HG03196 (cell line): ENCODE measurements at regions not wholly inside any gene's neighbourhood (a gene's known extent, or its start where the extent isn't known, plus 50 kb on each side); places are given as distances from the start of the nearest gene placed in this dataset.
"Not testable (repeated sequence)": the region's sequence is repeated elsewhere in the genome, so short reads cannot be mapped to it uniquely, and the experiment has no call there.

Experiments
- ATAC-seq: cut with Tn5 transposase; IDR thresholded peaks from one replicate; pipeline ENCODE4 v1.9.1; 2021; ENCODE audit not compliant: unreplicated experiment

DNA sequence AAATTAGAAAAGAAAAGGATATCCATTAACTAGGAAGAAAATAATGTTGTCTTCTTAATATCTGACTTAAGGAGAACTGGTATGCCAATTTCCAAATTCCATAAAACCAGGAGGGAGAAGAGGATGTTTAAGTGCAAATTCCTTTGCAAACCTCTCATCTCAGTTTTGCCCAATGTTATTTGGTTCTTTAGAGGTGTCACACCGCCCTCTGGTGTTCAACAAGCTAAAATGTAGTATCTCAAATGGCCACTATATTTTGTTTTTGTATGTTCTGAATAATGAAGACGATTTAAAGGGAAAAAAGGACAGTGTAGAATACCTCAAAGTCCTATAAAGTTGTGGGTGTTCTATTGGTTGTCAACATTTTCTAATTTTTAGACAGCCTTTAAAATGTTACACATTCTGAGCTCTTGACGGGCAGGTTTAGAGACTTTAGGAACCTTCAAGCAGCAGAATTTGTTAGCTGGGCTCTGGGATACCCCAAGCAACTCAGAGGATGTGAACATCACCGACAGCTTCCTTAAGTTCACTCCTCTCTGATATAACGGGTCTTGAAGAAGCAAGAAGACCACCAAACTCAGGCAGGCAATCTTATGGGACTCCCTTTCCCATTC, 458.3 kb downstream of the MFSD1 start:
- ATAC-seq = no peak

DNA sequence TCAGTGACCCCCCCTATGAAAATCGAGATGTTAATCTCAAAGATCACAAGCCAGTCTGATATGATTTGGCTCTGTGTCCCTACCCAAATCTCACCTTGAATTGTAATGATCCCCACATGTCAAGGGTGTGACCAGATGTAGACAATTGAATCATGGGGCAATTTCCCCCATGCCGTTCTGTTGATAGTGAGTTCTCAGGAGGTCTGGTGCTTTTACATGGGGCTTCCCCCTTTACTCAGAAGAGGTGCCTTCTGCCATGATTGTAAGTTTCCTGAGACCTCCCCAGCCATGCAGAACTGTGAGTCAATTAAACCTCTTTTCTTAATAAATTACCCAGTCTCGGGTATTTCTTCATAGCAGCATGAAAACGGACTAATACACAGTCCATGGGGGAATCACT, 459.5 kb downstream of the MFSD1 start:
- ATAC-seq = not testable (repeated sequence)

DNA sequence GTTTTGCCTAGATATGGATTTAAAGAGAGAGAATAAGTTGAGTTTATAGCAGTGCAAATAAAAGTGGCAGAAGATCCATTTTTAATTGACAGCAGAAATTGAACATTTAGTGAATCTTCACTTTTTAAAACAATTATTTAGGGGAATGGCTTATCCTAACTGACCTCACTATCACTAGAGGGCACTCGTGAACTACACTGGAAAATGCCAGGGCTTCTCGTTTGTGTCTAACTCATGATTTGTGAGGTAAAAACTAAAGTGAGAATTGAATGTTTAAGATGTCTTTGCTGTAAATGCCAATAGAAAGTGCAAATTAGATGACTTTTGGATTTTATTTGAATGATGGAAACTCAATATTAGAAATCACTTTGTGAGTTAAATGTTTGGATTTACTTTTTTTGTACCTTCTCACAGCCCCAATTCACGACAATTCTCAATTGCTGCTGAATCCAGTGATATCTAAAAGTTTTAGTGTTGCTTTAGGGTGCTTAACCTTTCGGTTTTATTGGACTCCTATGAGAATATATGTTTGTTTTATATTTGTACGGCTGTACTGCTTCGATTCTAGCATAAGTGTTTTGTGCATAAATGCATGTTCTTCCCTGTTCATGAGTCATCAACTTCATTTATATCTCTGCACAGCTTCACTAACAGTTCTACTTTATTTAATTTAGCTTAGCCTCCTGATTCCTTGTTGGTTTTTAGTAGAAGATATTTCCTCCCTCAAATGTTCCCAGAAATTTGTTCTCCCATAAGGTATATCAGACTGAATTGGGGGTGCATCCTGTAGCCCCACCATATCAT, 462.1 kb downstream of the MFSD1 start:
- ATAC-seq = no peak

DNA sequence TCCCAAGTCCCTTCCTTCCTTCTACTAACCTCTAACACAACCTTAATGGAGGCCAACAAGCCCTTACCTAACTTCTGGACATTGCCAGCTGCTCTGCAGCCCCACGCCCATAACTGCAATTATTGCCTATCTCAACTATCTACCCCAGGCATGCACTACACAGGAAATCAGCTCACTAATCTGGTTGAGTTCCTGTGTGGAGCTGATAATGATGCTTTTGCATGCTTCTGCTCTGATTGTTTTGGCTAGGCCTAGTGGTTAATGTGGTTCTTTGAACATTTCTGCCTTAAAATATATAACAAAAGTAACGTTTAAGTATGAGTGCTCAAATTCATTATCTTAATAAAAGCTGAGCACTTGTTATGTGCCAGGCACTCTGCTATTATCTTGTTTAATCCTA, 463.9 kb downstream of the MFSD1 start:
- no peak for ATAC-seq

DNA sequence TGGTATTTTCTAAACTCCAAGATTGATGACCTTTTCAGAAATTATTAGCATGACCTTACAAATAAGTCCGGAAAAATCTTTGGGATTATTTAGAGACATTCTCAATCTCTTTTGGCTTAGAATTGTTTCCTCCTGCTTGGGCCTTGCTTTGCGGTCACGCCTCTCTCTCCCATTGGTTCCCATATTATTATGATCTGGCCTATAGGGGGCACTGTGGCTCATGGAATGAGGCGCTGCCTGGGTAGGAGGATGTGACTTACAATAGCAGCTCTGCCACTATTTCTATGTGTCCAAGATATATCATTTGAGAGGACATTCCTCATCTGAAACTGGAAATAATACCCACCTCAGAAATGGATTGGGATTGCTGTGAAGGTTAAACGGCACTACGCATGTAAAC, 464.9 kb downstream of the MFSD1 start:
- ATAC-seq = peak; percentile 51

DNA sequence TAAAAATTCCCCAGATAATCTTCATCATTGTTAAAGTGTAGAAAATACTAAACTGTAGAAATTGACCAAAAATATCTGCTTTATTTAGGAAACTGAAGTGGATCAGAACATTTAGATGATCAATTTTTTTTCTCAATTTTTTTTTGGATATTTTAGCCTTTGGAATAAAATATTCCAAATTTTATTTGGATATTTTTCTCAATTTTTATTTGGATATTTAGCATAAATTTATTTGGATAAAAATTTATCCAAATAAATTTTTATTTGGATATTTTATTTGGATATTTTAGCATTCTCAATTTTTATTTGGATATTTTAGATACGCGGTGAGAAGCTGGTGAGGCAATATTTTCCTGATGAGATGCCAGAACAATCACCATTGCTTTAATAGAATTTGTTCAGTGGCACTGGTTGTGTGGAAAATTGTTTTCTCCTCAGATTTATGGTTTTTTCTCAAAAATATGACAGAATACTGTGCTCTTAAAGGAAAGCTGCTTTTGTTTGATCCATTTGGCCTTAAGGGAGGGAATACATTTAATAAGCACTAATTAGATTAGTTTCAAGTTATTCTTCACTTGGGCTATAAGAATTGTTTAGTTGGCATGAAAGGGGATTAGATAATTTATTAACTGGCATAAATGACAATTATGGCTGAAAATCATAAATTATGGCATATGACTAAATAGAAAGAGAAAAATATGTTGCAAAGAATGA, 470.1 kb downstream of the MFSD1 start:
- no peak for ATAC-seq

DNA sequence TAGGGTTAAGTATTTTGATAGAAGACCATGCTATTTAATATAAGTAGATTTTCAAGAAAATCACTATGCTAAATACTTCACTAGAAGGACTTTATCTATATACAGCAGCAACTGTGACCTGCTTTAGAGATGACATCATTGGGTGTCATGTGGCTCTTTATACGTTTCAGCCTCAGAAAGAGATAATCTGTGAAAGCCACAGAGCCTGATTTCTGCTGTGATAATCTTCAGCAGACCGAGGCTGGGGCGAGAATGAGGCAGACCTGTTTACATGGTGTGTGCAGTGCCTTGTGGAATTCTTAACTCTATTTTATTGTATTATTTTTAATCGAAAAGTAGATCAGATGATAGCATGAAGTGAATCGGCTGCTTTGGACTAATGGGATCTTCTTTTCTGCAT, 471.2 kb downstream of the MFSD1 start:
- ATAC-seq = no peak

DNA sequence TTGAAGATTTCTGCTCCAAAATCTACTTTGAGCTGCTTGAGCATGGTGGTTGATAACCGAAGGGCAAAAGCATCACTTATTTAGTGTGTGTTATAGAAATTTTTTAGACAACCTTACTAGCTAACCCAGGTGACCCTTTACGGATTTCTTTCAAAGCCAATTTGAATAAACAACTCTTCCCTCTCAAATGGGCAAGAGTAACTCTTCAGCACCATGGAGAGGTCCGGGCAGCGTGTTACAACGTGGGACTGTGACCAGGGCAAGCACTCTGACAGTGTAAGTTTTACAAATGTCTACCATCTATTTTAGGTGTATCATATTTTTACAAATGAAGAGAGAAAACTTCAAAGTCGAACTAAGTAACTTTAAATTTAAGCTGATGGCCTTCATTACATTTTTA, 471.8 kb downstream of the MFSD1 start:
- ATAC-seq = no peak

DNA sequence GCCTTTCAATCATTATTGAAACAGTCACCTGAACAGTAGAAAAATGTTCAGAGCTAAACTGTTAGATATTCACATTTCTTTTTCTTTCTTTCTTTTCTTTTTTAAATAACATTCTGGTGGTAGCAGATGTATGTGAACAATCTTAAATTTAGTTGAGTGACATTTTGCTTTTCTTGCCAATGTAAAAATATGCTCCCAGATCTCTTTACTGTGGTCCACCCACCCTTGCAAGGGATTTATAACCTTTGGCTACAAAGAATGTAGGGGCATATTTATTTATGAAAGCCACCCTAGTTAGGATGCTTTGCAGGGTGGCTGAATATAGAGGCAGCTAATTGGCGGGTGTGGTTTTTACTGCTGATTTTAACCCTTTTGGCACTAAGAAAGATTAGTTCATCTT, 473.9 kb downstream of the MFSD1 start:
- no peak for ATAC-seq

DNA sequence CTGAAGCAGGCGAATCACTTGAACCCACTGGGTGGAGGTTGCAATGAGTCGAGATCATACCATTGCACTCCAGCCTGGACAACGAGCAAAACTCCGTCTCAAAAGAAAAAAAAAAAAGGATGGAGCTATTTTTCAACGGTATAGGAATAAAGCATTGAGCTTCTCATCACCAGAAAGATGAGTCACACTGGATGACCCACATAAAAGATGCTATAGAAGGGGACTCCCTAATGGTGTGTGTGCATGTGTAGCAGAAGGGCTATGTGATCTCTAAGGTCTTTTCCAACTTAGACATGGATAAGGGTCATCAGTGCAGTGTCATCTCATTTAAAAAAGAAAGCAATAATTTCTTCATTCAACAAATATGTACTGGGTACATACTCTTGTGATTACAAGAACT, 476.0 kb downstream of the MFSD1 start:
- no peak for ATAC-seq

DNA sequence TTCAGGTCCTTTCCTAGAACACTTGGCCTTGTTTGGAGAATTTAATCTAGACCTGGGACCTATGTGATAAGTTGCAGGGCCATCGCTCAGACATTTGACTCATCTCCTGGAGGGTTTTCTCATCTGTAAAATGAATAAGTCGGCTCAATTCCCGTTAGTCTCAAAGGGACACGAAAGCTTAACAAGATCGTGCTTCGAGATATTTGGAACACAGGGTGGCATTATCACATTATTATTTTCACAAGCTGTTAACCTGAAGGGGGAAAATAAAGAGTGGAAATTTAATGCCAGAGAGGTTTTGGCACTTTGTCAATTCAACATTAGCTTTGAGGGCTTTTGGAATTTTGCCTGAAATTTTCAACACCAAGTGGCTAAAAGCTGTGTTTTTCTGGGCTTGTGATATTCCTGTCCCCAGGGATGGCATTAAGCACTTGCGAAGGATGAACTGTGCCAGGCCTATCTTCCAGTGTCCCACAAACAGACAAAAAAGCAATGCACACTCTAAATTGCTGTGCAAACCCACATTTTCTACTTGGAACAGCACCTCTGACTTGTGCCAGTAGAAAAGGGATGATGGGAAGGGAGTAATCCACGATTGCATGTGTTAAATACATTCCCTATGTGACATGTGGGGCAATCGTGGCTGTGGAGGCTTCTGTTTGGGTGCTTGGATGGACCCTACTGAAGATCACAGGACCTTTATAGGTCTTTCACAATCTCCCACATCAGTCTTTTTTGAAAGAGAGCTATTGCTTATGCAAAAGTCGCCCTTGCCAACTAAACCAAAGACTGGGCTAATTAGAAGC, 478.7 kb downstream of the MFSD1 start:
- no peak for ATAC-seq

DNA sequence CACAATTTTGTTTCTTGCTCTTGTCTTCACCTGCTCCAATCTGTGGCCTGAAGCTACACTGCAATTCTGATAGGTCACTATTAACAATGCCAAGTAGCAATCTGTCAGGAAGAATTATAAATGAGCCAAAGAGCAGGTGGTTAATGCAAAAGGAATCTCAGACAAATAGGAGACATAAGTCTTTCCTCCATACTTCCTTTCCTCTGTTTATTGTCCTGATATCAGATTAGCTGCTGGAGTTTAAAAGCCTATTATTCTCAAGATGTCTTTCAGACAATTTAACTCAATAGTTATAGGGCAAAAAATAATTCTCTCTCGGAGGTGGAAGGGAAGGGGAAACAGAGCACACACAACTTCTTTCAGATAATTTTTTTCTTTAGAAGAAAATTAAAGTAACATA, 491.6 kb downstream of the MFSD1 start:
- ATAC-seq = no peak

DNA sequence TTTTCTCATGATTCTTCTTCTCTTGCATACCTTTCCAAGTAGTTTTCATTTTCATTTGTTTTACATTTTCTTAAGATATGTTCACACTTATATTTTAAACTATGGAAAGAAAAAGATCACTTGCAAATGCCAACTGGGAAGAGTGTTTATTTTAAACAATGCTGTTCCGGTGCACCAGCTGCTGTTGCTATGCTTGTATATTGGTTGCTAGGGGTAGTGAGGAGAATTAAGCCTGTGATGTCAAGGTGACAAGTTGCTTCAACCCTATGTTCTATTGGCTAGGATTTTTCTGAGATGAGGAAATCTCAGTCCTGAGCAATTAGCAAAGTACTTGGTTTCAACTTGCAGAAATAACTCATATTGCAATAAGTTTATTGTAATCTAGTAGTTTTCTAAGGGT, 500.1 kb downstream of the MFSD1 start:
- ATAC-seq = no peak

DNA sequence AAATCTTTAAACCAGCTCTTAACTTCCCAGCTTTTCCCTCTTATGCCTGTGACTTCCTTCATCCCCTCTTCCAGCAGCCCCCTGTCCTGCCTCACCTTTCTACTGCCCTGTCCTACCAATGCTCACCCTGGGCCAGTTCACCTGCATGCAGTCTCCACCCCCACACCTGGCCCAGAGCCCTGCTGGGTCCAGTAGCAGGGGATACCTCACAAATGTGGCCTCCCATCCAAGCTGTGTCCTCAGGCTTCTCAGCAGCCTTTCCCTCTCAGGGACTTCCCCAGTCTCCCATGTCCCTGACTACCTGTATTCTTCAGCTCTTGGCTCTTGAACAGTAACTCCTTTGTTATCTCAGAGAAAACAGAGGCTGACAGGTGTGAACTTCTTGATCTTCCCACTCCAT, 503.2 kb downstream of the MFSD1 start:
- no peak for ATAC-seq

DNA sequence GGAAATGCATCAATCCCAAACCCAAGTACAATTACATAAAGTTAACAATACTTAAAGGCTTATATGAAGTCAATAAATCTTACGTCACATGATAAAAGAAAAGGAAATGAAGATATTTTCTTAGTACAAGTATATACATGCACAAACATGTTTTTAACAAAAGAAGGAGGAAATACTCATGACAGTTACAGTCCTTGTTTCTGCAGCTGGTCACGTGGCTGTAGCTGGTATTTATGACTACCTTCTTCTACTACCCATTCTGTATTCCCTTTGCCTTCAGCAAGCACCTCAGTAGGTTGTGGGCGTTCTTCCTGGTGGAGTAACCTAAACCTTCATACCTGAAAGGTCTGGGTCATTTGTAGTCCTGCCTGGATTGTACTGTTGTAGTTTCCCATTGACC, 514.9 kb downstream of the MFSD1 start:
- ATAC-seq = not testable (repeated sequence)

DNA sequence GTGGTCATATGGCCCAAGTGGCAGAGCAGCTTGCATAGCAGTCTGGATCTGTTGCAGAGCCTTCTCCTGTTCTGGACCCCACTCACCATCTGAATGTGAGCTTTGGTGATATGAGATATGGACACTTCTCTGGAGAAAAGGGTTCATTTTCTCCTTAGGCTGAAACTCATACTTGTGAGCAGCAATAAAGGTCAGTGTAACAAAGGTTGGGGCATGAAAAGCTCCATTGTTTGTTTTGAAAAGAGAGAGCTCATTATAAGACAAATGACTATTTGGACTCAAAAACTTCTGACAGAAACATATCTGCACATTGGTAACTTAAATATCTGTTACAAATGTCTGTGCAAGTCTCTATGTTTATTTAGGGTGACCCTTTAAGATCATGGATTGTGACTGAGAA, 517.3 kb downstream of the MFSD1 start:
- no peak for ATAC-seq

DNA sequence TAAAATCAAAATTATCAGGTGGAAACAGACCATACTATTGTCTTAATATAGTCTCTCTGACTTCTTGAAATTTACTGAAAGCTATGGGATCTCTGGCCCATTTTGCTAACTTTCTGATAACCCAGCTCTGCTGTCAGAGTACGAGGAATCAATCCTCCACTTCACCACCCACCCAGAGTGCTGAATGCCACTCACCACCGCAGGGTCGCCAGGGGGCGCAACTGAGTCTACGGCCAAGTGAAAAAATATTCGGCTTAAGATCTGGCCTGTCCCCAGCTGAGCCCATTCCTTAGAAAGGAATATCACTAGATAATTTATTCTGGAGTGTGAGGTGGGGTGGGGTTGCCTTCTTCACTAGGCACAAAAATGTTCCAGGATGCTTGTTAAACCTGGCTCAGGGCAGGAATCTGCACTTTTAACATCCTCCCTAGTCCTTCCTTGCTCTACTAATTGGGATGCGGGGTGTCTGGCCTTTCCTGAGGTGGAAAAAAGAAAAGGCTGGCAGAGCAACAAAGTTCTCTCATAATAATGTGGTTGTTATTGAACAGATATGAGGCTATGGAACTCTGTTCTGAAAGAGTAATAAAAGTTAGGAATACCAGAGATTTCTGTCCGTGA, 520.6 kb downstream of the MFSD1 start:
- ATAC-seq = peak; percentile 56

DNA sequence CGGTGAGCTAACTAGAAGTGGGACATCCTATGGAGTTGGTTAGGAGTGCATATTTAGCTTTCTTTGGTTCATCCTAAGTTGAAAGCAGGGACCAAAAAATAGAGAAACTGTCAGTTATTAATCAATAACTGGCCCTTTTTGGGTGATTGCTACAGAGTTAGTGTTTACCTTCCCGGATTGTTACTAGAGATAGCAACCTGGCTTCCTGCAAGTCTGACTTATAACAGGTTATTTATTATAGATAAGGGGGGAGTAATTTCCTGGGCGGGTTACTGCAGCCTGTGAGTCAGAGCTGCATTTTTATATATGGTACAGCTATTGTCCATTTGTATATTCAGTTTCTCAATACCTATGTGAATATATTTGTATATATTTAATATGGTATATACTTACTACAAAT, 522.0 kb downstream of the MFSD1 start:
- ATAC-seq = no peak

DNA sequence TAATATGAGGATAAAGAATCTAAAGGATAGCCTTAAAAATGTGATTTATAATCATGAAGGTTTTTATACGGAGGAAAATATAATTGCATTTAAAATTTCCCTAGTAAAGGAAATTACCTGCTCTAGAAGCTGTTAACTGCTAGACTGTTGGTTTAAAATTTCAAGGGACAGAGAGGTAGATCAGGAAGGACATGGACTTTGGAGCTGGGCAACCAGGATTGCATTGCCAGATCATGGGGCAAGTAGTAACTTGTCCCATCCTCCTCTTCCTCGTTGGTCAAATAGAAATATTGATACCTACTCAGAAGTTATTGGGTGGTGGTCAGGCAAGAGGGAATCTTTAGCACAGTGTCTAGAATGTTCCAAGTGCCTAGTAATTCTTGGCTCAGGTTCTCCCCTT, 525.1 kb downstream of the MFSD1 start:
- no peak for ATAC-seq

DNA sequence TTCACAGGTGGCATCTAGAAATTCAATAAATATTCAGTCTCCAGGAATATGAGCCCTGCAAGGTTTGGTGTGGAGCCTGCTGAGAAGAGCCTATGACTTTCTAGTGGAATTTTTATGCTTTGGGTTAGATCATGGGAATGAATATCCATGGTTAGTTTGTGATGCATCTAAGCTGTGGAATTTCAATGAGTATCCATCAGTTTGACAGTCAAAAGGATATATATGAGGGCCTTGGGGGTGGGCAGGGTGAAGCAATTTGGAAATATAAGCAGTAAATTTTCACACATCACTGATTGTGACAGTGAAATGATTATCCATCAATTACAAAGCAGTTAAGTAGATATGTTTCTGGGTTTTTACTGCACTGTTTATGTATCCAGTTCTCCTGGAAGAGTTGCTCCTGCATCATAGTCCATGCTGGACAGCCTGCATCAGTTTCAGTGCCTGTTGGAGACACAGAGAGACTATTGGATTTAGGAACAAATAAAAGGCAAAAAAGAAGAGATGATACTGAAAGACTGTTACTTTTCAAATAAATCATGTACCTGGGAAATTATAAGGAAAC, 530.8 kb downstream of the MFSD1 start:
- no peak for ATAC-seq

DNA sequence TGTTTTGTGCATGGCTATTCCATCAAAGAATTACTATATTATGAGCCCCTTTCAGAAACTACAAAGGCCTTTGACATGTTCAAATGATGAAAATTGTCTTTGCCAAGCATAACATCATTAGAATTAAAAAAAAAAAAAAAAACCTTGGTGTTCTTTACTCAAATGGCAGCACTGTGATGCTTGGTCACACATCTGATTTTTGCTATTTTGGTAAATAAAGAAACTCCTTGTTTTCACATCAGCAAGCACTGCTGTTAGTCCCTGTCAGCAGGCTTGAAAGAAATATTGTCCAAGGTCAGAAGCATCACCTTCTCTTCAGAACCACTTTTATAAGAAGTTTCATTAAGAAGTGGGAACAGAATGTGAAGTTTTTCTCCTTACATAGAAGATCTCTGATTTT, 537.3 kb downstream of the MFSD1 start:
- ATAC-seq = no peak
